Kidney glomerular epithelial cell (primary cell): ENCODE measurements at regions not wholly inside any gene's neighbourhood (a gene's known extent, or its start where the extent isn't known, plus 50 kb on each side); places are given as distances from the start of the nearest gene placed in this dataset.
"Not testable (repeated sequence)": the region's sequence is repeated elsewhere in the genome, so short reads cannot be mapped to it uniquely, and the experiment has no call there.

Experiments
- DNase-seq: peaks from one replicate; lab custom pipeline; 2025; lab: John Stamatoyannopoulos, UW

DNA sequence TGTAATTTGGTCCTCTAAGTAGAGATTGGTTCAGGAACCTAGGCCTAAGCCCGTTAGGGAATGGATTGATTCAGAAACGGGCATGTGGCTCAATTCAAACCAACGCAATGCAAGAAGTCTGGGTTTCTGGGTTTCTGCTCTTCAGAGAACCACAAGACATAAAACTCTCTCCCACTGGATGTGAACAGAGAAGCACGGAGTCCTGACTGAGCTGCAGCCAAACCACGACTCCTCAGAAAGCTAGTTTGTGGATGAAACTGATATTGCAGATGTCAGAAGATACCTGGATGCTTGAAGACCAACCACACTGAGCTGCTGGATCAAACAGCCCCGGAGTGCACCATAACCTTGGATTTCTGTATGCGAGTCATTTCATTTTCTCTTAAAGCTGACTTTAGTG lies 50.0 kb downstream of the SOD2 start:
- no peak for DNase-seq

DNA sequence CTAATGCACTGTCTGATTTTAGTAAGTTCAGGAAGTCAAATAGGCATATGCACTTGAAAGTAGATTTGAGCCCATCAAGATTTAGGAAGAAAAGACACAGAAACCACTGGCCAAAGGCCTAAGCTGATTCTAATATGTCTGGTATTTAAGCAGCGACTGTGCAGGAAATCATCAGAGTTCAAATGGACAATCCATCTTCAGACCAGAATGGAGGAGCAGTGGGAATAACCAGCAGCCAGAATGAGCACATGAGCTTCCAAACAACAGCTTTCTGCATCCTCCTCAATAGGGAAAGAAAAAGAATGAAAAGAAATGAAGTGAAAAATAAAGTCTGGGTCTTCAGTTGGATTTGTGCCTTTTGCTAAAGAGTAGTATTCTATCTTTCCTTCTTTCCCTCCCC lies 50.6 kb downstream of the SOD2 start:
- DNase-seq: no peak

DNA sequence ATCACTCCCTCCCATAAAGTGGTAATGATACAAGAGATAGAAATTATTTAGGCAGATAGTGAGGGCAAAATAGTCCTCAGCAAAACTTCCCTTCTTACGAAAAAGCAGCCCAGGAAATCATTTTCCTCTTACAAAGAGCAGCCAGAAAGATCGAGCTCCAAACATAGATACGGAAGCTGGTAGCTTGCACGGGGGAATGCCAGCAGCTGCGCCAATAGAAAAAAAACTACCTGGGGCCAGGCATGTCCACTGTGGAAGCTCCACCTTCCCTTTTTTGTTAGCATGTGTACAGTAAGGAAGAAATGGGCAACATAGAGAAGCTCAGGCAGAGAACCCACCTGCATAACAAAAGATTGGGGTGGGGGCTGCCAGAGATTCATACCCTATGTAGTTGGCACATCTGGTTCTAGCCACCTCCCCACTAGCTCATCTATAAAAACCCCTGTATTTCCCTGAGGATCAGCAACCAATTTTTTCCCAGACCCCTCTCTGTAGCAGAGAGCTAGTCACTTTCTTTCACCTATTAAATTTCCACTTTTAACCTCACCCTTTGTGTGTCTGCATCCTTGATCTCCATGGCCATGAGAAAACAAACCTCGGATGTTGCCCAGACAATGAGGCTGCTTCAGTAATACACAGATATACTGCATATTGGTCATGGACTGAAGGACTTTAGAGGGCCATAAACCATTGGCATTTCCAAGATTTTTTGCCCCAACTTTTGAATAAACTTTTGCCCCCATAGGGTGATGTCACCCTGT lies 52.1 kb downstream of the SOD2 start:
- no peak for DNase-seq

DNA sequence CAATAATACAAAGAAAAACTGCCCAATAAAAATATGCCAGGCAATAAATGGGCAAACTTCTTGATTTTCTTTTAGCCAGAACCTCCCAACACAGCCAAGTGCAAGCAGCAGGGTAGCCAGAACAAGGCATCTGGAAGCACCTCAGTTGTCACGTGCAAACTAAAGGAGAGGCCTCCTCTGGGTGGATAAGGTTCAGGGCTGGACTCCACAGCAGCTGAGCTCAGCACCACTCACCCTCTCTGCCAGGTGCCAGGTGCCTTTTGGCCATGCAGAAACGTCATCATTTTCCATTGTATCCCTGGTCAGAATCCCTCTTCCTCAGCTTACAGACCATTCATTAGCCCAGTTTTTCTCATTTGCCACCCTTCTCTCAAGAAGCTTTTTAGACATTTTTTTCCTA lies 52.7 kb downstream of the SOD2 start:
- no peak for DNase-seq

DNA sequence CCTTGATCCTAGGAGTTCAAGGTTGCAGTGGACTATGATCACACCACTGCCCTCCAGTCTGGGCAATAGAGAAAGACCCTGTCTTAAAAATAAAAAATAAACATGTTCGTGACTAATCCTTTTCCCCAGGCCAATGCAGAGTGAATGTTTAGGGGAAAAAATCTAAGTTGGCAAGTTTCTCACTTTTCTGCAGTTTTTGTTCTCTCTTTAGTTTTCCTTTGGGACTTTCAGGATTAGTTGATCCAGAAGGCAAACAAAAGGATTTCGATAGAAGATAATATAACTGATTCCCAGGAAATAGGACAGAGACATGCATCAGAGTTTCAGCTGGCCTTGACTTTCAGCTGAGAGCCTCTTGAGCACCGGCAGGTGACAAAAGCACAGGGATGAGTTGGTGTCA lies 53.3 kb downstream of the SOD2 start:
- no peak for DNase-seq

DNA sequence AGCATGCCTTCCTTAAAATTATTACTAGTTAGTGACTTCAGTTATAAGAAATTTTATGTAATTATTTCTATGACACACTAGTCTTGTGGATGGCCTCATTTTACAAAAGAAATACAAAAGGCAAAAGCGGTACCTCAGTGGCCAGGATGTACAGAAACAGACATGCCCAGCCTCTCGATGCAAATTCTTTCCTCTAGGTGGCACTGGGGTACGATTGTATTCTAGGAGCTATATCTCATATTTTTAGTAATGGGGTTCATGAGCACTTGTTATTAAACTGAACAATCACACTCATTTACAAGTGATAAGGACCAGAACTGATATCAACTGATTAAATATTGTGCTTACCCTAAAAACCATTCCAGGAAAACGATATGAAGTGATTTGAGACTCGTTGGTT lies 59.8 kb downstream of the SOD2 start:
- DNase-seq: no peak

DNA sequence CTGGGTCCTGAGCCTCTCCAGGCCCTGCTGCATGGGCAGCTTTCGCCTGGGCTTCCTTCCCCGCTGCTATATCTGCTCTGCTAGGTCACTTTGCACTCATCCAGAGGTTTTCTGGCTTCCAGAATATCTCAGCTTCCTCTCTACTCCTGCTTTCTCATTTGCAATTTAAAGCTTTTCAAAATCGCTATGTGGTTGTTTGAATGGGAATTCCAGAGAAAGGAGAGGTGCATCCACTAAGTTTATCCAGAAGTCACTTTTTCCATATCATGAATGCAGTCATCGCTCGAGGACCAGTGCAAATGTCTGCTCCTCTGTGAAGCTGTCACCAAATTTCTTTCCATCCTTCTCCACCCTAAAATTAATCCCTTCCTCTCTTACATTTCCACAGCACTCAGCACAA lies 61.2 kb downstream of the SOD2 start:
- no peak for DNase-seq

DNA sequence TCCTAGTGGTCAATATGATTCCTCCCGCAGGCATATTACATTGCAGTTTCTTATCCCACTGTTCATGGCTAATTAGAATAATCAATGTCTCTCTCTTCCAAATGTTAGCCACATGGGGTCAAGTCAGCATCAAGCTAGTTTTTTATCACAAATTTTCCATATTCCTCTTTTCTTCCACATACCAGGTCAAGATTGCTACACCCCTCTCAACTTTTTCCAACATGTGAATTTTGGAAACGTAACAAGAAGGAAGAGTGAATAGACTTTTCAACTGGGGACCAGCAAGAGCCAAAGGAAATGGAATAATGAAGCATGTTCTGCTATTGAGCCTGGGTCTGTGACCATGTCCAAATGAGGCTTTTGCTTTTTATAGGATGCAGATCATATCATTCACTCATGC lies 65.1 kb downstream of the SOD2 start:
- no peak for DNase-seq

DNA sequence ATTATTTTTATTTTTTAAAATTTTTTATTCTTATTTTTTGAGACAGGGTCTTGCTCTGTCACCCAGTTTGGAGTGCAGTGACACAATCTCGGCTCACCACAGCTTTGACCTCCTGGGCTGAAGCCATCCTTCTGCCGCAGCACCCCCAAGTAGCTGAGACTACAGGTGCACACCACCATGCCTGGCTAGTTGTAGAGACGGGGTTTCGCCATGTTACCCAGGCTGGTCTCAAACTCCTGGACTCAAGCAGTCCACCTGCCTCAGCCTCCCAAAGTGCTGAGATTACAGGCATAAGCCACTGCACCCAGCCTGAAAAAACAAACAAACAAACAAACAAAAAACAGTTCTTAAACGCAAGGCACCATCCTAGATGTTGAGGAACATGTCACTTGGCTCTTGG lies 66.5 kb downstream of the SOD2 start:
- DNase-seq: not testable (repeated sequence)

DNA sequence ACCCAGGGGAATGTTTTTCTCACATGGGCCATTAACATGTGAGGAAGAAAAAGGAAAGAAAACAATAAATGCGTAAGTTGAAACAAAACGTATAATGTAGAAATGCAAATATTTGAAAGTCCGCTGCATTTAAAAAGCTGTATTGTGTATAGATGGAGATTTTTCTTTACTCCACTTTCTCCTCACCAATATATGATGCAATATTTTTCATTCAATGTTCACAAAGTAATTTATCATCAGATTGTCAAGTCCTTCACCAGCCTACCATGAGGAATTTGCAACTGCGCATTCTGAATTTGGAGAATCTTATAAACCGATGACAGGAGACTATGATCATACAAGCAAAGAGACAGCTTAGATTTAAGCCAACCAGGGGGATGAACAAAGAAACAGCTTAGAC lies 69.9 kb downstream of the SOD2 start:
- DNase-seq: no peak

DNA sequence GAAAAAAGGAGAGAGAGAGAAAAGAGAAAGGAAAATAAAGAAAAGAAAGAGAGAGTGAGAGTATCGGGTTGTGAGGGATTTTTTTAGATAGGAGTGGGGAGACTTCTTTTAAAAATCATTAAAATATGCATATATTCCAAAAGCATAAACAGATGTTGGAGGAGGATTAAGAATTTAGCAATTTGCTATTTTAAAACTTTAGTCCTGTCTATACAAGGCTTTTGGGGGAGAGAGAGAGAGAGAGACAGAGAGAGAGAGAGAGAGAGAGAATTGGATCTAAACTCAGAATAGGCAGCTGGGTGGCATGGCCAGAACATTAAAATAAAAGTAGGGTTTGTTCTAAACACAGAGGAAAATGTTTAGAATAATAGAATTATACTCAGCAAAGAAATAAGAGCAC lies 72.1 kb downstream of the SOD2 start:
- DNase-seq: no peak

DNA sequence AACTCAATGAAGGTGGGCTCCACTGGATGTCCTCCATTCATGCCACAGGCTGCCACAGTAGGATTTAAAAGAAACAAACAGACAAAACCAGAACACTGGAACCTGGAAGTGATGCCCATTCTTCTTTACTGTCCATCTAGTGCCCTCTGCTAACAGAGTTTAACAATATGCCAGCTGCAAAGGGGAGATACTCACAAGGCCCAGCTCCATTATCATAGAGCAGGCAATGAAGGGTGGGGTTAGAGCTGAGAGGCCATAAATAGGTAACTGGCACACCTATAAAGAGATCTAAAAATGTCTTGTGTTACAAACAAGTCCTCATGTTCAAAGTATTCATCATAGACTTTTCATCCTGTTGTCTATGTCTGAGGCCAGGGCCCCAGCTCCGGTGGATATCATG lies 75.6 kb downstream of the SOD2 start:
- no peak for DNase-seq

DNA sequence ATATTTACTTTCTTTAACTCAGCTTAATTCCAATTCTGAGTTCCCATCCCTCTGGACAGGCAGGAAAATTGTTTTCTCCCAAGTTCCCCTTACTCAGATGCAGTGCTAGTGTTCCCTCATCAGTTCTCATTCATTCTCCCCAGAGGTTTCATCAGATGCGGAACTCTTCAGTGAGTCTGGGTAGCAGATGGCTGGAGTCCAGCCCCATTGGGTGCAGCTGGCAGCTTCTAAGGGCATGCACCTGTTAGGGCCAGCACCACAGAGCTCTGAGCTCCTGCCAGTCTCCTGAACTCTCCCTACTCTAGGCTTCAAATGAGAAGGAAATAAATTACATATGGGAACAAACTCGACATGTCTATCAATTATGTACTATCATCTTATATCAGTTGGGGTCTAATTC lies 76.6 kb downstream of the SOD2 start:
- no peak for DNase-seq

DNA sequence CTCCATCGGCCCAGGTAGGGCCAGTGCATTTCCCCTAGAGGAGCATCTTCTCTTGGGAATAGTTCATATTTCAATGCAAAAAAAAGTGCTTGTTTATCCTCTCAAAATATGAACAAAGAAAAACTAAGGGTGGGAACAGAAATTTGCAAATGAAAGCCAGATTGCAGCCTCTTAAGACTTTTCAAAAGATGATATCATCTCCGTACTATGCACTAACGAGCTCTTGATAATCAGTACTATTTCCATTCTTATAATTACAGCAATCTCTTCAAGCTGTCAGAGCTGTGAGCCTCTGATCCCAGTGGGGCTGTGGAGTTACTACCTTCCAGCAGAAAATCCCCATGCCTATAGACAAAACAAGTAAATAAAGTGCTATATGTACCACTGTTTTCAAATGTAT lies 77.1 kb downstream of the SOD2 start:
- no peak for DNase-seq

DNA sequence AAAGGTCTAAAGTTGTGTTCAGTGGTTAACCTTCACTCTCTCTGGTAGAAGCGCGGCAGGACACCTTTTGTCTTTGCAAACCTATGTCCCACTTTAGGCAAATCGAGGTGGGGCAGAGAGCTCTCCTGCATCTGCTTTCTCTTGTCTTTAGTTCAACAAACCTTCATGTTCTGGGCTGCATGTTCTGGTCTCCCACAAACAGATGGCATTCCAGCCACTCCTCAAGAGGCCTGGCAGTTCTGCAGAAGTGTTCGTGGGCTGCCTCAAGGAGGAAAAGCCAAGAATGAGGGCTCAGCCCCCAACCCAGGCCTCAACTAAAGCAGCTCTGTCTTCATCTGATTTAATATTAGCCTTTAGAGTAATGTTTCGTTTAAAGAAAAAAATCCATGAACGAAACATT lies 82.2 kb downstream of the SOD2 start:
- DNase-seq: no peak

DNA sequence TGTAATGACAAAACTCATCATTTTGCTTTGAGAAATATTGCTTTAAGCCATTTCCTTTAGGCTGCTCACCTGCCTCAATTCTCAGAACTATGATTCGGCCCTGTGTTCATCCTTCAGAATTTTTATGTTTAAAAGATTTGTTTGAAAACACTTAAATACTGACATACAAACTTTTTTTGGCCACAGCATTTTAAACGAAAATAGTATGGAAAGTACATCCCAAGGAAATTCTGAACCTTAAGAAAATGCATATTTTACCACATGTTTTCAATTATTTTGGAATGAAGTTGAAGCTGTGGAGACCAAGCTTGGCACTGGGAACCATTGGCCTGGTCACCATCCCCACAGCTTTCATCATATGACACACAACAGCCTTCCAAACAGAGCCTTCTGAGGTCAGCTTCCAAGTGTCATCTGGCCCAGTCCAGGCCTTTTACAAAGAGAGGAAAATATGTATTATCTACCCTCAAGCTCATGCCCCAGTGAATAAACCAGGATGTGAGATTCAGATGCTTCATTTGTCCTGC lies 83.3 kb downstream of the SOD2 start:
- DNase-seq: no peak

DNA sequence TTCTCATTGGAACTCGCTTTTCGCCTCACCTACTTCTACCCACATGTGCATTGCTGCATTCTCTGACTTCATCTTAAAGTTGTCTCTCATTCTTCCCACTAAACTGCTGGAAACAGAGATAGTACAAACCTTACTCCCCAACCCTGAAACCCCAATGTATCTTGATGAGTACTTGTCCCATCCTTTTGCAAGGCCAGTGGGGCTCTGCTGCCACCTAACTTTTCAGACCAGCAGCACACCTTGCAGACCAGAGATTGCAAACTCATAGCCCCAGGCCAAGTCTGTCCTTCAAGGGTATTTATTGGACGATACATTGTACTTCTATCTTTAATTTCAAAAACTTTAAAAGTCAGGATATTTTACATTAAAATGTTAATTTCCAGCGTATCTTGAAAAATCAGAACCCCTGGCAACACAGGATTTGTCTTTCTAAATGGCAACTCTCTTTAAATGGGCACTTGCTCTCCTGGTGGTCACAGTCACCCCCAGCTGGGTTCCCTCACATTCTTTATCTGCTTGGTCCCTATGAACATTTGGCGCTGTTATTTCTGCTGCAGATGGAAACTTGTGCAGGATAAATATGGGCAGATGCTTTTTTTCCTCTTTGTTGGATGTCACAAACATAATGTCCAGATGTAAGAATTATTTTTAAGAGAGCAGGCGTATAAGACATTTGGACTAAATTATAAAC lies 83.9 kb downstream of the SOD2 start:
- peak; percentile 29 for DNase-seq

DNA sequence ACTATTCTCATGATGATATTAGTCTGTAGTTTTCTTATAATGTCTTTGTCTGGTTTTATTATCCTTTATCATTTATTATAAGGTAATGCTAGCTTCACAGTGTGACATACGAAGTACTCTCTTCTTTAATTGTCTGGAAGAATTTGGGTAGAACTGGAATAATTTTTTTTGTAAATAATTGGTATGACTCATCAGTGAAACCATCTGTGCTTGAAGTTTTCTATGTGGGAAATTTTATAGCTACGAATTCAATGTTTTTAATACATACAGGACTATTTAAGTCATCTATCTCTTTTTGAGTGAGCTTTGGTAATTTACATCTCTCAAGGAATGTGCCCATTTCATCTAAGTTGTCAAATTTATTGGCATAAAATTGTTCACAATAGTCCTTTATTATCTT lies 86.3 kb downstream of the SOD2 start:
- DNase-seq: no peak

DNA sequence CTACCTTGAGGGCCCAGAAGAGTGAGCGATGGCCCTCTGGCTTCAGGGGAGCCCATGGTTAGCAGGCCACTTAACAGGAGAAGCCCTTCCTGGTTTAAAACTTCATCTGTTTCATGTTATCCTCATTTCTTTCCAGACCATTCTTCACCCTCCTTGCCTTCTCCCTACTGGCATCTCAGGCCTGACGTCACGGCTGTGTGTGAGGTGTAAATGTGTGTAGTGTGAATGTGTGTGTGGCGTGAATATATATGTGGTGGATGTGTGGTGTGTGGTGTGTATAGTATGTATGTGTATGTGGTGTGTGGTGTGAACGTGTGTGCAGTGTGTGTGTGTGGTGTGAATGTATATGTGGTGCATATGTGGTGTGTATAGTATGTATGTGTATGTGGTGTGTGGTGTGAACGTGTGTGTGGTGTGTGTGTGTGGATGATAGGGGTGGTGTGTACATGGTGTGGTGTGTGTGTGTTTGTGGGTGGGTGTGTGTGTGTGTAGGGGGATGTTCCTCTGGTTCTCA lies 88.5 kb downstream of the SOD2 start:
- DNase-seq: no peak

DNA sequence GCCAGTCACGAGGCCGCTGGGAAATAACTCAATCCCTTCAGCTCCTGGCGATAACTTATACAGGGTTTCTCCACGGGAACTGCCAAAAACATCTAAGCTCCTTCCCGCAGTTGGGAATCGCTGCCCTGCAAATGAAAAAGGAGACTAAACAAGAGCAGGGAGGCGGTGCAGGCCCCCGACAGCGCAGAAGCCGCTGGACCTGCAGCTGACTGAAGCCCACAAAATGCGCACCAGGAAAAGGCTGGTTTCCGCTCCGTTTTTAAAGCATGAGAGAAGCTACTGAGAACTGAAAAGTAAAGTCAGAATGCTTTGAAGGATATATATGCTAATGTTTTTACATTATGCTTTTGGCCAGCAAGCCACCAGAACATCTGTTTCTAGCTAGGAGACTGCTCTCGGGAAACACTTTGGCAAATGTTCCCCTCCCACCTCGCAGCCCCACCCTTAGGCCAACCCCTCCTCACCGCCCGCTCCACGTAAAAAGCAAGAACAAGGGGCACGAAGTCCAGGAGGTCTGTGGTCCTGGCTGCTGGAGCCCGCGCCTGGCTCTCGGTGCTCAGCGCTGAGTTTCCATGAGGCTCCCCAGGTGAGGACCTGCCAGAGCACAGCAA lies 90.5 kb downstream of the SOD2 start:
- DNase-seq: no peak

DNA sequence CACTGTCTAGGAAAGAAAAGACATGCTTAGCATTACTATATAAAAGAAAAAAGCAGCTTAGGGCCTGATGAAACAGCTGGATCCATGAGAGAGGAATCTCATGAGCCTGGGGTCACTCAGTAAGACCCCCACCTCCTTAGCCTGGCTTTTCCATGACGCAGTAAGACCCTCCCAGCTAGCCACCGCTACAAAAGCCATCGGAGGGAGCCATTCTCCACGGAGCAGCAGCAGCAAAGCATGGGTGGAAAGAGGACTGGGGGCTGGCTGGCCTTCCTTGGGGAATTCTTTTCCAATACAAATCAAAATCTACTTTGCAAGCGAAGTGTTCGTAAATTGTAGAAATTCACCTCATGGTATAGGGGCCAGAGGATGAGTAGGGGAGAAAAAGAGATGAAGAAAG lies 91.8 kb downstream of the SOD2 start:
- DNase-seq: no peak

DNA sequence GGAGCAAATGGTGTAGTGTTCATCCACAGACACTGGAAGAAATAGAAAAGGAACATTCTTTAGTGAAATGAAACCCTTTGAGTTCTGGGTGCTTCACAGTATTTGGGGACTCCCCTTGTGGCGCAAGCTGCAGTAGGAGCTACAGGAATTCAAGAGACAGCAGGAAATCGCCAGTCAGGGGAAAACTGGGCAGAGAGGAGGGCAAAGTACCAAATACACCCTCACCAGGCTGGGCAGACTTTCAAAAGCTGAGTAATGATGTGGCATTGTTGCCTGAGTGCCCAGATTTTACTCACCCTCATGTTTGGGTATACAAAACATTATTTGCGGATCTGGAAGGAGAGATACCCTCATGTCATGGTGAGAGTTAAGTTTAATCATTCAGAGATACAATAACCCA lies 97.9 kb downstream of the SOD2 start:
- DNase-seq: peak; percentile 59

DNA sequence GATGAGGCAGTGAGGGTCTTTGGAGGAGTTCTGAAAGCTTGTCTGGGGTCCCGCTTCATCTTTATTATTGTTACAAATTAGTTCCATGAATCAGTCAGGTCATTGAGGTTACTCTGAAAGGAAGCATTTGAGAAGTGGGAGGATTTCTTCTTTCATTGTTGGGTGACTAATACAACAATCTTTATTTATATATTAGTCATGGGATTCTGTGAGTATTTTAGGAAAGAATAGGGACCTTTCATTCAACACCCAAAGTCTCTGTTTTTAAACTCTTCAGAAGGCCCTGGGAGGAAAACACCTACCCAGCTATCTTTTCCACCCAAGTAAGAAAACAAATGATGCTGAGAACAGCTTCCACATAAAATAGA lies 98.3 kb downstream of the SOD2 start:
- peak; percentile 91 for DNase-seq
